Activated T-cell treated with anti-CD3 and anti-CD28 coated beads, Interleukin-2, amount 50 U/mL, for 72 hours (primary cell): ENCODE measurements at regions not wholly inside any gene's neighbourhood (a gene's known extent, or its start where the extent isn't known, plus 50 kb on each side); places are given as distances from the start of the nearest gene placed in this dataset.

Experiments used
- ATAC-seq, 2 donors: fragments of 150-1000 bp; cut with Tn5 transposase; replicated peaks in 1 of 2; 2 replicates each; pipeline ENCODE4 v1.10.0; 2021; ENCODE audit warnings: moderate library complexity in 2 of 2, mild to moderate bottlenecking in 1 of 2
- DNase-seq, 2 donors: peaks; one replicate each; pipeline ENCODE4 v3.0.0; 2021 to 2022; ENCODE audit warnings: mixed read lengths in 1 of 2
- H3K27ac Mint-ChIP-seq: one replicate; pipeline ENCODE4 v1.8.0; 2022; ENCODE audit warnings: mild to moderate bottlenecking, moderate library complexity, mixed read lengths
- H3K27me3 Mint-ChIP-seq: one replicate; pipeline ENCODE4 v1.8.0; 2022; ENCODE audit warnings: low read depth, mixed read lengths
- H3K36me3 Mint-ChIP-seq, 2 donors: one replicate each; pipeline ENCODE4 v1.8.0; 2022; ENCODE audit warnings: mixed read lengths in 2 of 2, mild to moderate bottlenecking in 1 of 2; ENCODE audit not compliant: insufficient read depth in 2 of 2
- H3K4me1 Mint-ChIP-seq: one replicate; pipeline ENCODE4 v1.8.0; 2022; ENCODE audit warnings: low read depth, mixed read lengths
- H3K4me3 Mint-ChIP-seq, 2 donors: one replicate each; pipeline ENCODE4 v1.8.0; 2022; ENCODE audit warnings: mild to moderate bottlenecking in 2 of 2, mixed read lengths in 2 of 2, moderate library complexity in 2 of 2
- H3K9me3 Mint-ChIP-seq, 2 donors: one replicate each; pipeline ENCODE4 v1.8.0; 2022; ENCODE audit warnings: mixed read lengths in 2 of 2

- H3K9me3 Mint-ChIP-seq = no peaks in the 10 kb centered on the region
Observed at GRCh38 chr15:62454567-62455172, 289.6 kb upstream of the C2CD4B start.

GRCh38 chr15:62455441-62455921, 290.4 kb upstream of the C2CD4B start:
- no peak for ATAC-seq
- no peaks in the 10 kb centered on the region for H3K4me1 Mint-ChIP-seq

More at GRCh38 chr15:62454567-62455172, 289.6 kb upstream of the C2CD4B start:
- Mint-ChIP-seq H3K36me3 (no peaks in the 10 kb centered on the region), H3K4me1 (no peaks in the 10 kb centered on the region), H3K4me3 (no peak overlapping the region), H3K27me3 (no peaks in the 10 kb centered on the region), H3K27ac (no peak overlapping the region)
- DNase-seq (no peak), ATAC-seq (no peak)

GRCh38 chr15:62456011-62456920, 291.2 kb upstream of the C2CD4B start:
- DNase-seq = no peak
- Mint-ChIP-seq H3K4me1 (no peaks in the 10 kb centered on the region), H3K36me3 (no peaks in the 10 kb centered on the region), H3K4me3 (no peak overlapping the region), H3K27ac (no peak overlapping the region), H3K27me3 (no peaks in the 10 kb centered on the region), H3K9me3 (no peaks in the 10 kb centered on the region)
- no peak for ATAC-seq

More at GRCh38 chr15:62455441-62455921, 290.4 kb upstream of the C2CD4B start:
- Mint-ChIP-seq H3K27ac (no peak overlapping the region), H3K27me3 (no peaks in the 10 kb centered on the region), H3K36me3 (no peaks in the 10 kb centered on the region), H3K4me3 (no peak overlapping the region), H3K9me3 (no peaks in the 10 kb centered on the region)
- no peak for DNase-seq

- Mint-ChIP-seq H3K27ac (no peak overlapping the region), H3K36me3 (no peaks in the 10 kb centered on the region)
Observed at GRCh38 chr15:62457100-62457499, 292.0 kb upstream of the C2CD4B start.

GRCh38 chr15:62459875-62460274, 294.8 kb upstream of the C2CD4B start:
- H3K9me3 Mint-ChIP-seq = no peaks in the 10 kb centered on the region
- H3K27ac Mint-ChIP-seq = no peak overlapping the region
- DNase-seq (no peak), ATAC-seq (no peak)
- no peak overlapping the region for H3K4me3 Mint-ChIP-seq
- no peaks in the 10 kb centered on the region for H3K36me3 Mint-ChIP-seq
- no peaks in the 10 kb centered on the region for H3K4me1 Mint-ChIP-seq
- no peaks in the 10 kb centered on the region for H3K27me3 Mint-ChIP-seq

More at GRCh38 chr15:62457100-62457499, 292.0 kb upstream of the C2CD4B start:
- no peak overlapping the region for H3K4me3 Mint-ChIP-seq
- H3K9me3 Mint-ChIP-seq = no peaks in the 10 kb centered on the region
- no peaks in the 10 kb centered on the region for H3K27me3 Mint-ChIP-seq
- ATAC-seq (no peak), DNase-seq (no peak)
- no peaks in the 10 kb centered on the region for H3K4me1 Mint-ChIP-seq

- H3K27me3 Mint-ChIP-seq = peaks cover 7% of the 10 kb centered on the region
- no peak for DNase-seq
- no peaks in the 10 kb centered on the region for H3K36me3 Mint-ChIP-seq
- no peak overlapping the region for H3K4me3 Mint-ChIP-seq
- no peak overlapping the region for H3K27ac Mint-ChIP-seq
- no peak for ATAC-seq
- no peaks in the 10 kb centered on the region for H3K9me3 Mint-ChIP-seq
- no peaks in the 10 kb centered on the region for H3K4me1 Mint-ChIP-seq
Observed at GRCh38 chr15:62462268-62462667, 297.2 kb upstream of the C2CD4B start.

GRCh38 chr15:62462721-62463120, 297.6 kb upstream of the C2CD4B start:
- no peaks in the 10 kb centered on the region for H3K4me1 Mint-ChIP-seq
- H3K36me3 Mint-ChIP-seq = no peaks in the 10 kb centered on the region
- DNase-seq (no peak), ATAC-seq (no peak)
- H3K4me3 Mint-ChIP-seq = no peak overlapping the region
- no peak overlapping the region for H3K27ac Mint-ChIP-seq
- peaks cover 7% of the 10 kb centered on the region for H3K27me3 Mint-ChIP-seq
- H3K9me3 Mint-ChIP-seq = no peaks in the 10 kb centered on the region

GRCh38 chr15:62464705-62465104, 299.6 kb upstream of the C2CD4B start:
- Mint-ChIP-seq H3K27ac (no peak overlapping the region), H3K9me3 (no peaks in the 10 kb centered on the region), H3K27me3 (peaks cover 7% of the 10 kb centered on the region), H3K4me1 (no peaks in the 10 kb centered on the region), H3K36me3 (no peaks in the 10 kb centered on the region), H3K4me3 (no peak overlapping the region)
- ATAC-seq = no peak
- no peak for DNase-seq

GRCh38 chr15:62465173-62465572, 300.1 kb upstream of the C2CD4B start:
- Mint-ChIP-seq H3K36me3 (no peaks in the 10 kb centered on the region), H3K9me3 (no peaks in the 10 kb centered on the region), H3K4me1 (no peaks in the 10 kb centered on the region), H3K27ac (no peak overlapping the region), H3K4me3 (no peak overlapping the region), H3K27me3 (peaks cover 7% of the 10 kb centered on the region)
- DNase-seq = no peak
- no peak for ATAC-seq

GRCh38 chr15:62469478-62469873, 304.4 kb upstream of the C2CD4B start:
- no peak overlapping the region for H3K4me3 Mint-ChIP-seq
- no peak for DNase-seq

GRCh38 chr15:62469874-62470688, 305.0 kb upstream of the C2CD4B start:
- Mint-ChIP-seq H3K4me3 (no peak overlapping the region), H3K4me1 (no peaks in the 10 kb centered on the region), H3K9me3 (no peaks in the 10 kb centered on the region), H3K27ac (no peak overlapping the region), H3K27me3 (peaks cover 7% of the 10 kb centered on the region), H3K36me3 (no peaks in the 10 kb centered on the region)
- ATAC-seq (no peak), DNase-seq (no peak)

More at GRCh38 chr15:62469478-62469873, 304.4 kb upstream of the C2CD4B start:
- ATAC-seq = no peak
- no peaks in the 10 kb centered on the region for H3K9me3 Mint-ChIP-seq
- H3K27ac Mint-ChIP-seq = no peak overlapping the region
- H3K27me3 Mint-ChIP-seq = peaks cover 7% of the 10 kb centered on the region
- H3K36me3 Mint-ChIP-seq = no peaks in the 10 kb centered on the region
- H3K4me1 Mint-ChIP-seq = no peaks in the 10 kb centered on the region

- Mint-ChIP-seq H3K36me3 (no peaks in the 10 kb centered on the region), H3K4me3 (no peak overlapping the region), H3K9me3 (no peaks in the 10 kb centered on the region), H3K4me1 (no peaks in the 10 kb centered on the region), H3K27ac (no peak overlapping the region), H3K27me3 (no peaks in the 10 kb centered on the region)
- ATAC-seq (no peak), DNase-seq (no peak)
Observed at GRCh38 chr15:62472616-62473299, 307.7 kb upstream of the C2CD4B start.
